UCSD-AML1 (cell line): ENCODE measurements at regions not wholly inside any gene's neighbourhood (a gene's known extent, or its start where the extent isn't known, plus 50 kb on each side); places are given as distances from the start of the nearest gene placed in this dataset.

Experiments
- DNase-seq: peaks from one replicate; lab custom pipeline; 2025; ENCODE audit not compliant: unreplicated experiment; lab: John Stamatoyannopoulos, UW

DNA sequence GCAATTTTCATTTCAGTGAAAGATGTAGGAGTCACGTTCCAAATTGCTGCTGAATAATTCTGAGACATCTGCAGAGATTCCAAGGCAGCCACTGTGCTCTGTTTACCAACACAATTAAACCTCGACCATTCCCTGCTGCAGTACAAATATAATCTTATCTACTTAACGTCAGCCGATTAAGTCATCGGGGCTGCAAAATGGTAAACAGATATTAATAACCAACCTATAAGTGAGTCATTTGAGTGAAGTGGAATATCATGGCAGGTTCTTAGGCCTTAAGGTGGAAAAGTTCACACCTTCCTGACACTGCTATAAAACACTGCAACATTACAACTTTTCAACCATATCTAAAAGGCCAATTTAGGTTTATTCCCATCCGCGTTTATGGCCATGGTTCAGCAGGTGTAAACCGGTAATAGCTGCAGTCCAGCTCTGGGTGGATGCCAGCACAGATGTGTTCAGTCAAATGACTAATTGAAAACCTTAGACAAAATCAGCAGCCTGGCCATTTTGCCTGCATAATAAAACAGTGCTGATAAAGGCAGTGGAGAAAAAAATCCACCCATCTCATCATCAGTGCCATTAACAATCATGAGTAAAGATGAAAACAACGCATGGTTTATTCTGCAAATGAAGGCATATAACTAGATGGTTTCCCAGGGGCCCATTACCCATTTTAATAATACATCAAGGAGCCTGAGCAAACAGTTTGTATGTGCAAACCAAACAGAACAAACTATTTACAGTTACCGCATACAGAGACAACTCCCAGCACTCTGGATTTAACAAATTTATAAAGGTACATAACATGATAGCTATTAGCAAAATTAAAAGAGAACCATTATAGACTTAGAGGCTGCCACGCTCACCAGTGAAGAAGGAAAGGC, 202.9 kb upstream of the IRX3 start:
- no peak for DNase-seq

- DNase-seq, result no peak
Measured at GRCh38 chr16:54488729-54489128, 202.1 kb upstream of the IRX3 start.

- no peak for DNase-seq
Measured at GRCh38 chr16:54487933-54488332, 201.3 kb upstream of the IRX3 start.

DNA sequence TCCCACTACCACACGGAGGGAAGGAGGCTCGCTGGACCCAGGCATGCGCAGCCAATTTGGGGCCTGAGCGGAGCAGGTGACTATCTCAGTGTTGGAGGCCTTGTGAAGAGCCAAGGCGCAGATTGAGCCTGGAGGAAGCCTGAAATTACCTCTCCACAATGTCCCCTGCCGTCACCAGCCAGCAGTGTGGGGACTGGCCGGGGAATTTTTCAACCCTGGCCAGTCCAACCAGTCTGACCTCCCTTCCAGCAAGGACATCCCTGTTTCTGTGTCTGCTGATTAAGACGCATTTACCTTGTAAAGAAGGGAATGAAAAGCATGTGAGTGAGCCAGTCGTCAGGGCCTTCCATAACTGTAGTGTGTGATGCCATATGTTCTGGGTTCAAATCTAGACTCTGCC, 198.1 kb upstream of the IRX3 start:
- no peak for DNase-seq

DNA sequence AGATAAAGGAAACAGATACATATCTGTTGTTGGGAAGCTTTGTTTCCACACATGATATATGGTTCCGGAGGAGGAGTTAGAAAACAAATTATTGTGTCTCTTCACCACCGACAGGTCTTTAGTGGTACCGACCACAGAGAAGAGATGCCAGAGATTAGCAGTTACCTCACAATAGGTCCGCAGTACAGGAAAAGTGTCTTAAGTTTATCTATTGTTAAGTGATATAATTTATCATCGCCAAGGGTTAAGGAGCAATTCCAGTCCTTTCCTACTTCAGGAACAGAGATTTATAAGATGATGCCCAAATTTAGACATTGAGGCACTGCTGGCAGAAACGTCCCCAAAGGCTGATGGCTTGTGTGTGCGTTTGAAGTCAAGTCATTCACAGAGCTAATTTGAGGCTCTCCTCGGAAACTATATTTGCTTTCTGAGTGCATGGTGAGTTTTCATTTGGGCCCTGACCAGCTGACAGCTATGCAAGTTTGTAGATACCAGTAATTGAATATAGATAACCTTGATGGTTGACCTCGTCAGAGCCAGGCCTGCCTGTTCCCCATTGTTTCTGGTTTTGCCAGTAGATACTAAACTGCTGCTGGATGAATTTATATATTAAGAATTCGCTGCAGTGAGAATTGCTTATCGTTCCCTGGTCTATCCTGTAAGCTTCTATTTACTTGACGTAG, 196.4 kb upstream of the IRX3 start:
- no peak for DNase-seq

DNA sequence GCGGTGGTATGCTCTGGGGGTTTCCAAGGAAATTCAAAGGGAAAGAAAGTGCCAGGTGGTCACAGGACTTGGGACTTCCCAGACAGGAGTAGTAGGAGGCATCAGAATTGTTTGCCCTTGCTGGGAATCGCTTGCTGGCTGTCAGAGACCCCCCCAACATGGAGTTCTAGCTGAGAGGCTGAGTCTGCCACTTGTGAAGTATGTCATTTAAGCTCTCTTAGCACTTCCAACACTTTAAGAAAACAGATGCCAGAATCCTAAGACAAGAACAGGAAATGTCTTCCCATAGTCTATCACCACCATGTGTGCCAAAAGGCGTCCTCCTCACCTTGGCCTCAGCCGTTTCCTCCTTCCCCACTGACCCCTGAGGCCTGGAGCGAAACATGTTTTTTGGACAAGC, 193.8 kb upstream of the IRX3 start:
- no peak for DNase-seq

DNA sequence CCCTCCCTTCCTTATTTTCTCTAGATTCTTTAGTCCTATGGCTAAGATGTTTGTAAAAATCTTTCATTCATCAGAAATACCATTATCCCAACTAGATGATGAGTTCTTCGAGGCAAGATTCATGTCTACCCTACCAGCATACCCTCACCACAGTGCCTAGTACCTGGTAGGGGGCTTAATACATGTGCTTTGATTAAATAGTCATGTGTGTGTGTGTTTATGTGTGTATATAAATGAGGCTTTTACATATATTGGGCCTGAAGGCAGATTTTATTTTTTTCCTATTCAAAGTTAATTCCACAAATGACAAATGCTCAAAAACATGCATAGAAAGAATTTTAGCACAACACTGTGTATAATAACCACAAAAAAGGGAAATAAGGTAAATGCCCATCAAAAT, 193.0 kb upstream of the IRX3 start:
- DNase-seq, result no peak

DNA sequence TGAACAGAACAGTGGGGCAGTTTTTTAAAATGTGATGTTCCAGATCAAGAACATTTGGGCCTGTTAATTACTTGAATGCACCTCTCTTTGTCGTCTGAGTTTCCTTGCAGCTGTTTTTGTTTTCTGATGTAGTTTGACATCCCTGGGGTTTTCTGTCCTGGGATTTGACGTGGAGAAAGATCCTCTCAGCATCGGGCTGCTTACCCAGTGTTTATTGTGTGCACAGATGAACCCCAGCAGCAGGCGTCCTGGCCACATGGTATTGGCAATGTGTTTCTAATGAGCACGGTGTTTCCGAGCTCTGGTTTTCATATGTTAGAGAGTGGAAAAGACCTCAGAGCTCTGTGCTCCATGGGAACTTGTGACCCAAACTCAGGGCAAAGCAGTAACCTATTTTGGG, 191.1 kb upstream of the IRX3 start:
- DNase-seq, result no peak

DNA sequence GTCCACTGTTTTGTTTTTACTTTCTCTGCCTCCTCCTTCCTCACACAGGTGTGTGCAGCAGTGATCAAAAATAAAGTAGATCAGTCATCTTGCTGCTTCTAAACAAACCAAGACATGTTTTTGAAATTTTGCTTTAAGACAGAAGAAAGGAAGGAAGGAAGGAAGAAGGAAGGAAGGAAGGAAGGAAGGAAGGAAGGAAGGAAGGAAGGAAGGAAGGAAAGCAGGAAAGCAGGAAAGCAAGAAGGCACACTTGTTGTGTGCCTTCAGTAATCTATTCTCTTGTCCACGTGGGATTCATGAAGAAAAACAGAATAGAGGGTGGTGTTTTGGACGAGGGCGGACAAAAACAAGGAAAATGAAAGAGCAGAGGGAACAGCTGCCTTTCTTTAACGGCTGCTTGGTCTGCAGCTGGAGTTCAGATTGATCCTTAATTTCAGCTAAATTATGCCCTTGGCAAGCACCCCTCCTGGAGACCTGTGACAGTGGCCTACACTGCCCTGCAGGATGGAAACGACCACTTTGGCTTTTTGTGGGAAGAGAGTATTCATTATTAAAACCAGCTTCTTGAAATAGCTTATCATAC, 188.5 kb upstream of the IRX3 start:
- no peak for DNase-seq

GRCh38 chr16:54473226-54473993, 186.8 kb upstream of the IRX3 start:
- no peak for DNase-seq

DNA sequence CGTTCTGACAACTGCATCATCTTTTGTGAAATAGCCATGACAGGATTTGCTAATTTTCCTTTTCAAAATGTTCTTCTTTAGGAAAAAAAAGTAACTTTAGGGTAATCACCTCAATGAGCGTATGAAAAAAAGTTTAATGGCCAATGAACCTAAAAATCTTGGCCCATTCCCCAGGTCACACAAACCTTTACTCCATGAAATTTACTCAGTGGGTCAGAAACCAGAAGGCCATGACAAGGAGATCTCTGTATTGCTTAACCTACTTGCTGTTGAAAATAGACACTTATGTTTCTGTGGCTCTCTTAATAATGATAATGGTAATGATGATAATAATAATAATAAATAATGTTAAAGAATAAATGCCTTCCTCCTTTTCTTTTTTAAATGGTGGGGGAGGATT, 180.8 kb upstream of the IRX3 start:
- DNase-seq, result no peak

- no peak for DNase-seq
Measured at GRCh38 chr16:54466233-54466632, 179.6 kb upstream of the IRX3 start.

DNA sequence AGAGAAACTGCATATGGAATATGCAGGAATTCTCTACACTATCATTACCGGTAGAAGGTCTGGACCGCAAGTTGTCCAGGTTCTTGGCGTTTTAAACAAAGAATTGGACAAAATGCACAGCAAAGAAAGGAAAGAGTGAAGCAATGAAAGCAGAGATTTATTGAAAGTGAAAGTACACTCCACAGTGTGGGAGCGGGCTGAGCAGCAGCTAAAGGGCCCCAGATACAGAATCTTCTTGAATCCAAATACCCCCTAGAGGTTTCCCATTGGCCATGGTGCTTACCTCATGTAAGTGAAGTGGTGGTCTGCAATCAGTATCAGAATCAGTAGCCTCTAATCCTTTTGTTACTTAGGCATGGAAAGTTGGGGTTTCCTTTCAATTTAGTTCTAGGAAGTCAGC, 178.5 kb upstream of the IRX3 start:
- DNase-seq, result no peak

DNA sequence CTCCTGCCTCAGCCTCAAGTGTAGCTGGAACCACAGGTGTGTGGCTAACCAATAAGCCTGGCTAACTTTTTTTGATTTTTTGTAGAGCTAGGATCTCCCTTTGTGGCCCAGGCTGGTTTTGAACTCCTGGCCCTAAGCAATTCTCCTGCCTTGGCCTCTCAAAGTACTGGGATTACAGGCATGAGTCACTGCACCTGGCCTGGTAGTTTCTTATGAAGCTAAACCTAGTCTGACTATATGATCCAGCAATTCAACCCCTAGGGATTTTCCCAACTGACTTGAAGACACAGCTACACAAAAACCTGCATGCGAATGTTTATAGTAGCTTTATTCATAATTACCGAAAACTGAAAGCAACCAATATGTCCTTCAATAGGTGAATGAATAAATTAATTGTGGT, 176.2 kb upstream of the IRX3 start:
- DNase-seq, result no peak

- DNase-seq, result no peak
Measured at GRCh38 chr16:54462151-54462651, 175.6 kb upstream of the IRX3 start.

DNA sequence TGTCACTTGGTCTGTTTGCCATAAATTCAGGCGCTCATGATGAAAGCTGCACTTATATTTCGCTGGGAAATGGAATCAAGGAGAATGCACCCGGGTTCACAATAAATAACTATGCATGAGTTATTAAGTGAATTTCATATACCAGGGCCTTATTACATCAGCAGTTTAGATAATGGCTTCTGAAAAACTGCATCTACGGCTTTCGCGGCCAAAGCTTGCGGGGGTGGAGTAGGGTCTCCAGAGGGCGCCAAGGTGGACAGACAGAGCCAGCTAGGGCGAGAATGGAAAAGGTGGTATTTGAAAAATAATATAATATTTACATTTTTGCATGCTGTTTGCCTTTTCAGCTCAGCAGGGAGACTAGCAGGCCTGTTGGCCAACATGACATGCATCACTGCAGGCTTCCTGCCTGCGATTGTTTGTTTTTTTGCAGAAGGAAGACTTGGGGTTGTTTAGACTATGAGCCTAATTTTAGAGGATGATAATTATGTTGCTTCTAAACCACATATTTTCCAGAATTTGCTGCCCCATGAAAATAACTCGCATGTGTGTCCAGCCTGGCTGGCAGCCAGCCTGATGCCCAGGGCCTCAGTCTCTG, 173.8 kb upstream of the IRX3 start:
- no peak for DNase-seq

DNA sequence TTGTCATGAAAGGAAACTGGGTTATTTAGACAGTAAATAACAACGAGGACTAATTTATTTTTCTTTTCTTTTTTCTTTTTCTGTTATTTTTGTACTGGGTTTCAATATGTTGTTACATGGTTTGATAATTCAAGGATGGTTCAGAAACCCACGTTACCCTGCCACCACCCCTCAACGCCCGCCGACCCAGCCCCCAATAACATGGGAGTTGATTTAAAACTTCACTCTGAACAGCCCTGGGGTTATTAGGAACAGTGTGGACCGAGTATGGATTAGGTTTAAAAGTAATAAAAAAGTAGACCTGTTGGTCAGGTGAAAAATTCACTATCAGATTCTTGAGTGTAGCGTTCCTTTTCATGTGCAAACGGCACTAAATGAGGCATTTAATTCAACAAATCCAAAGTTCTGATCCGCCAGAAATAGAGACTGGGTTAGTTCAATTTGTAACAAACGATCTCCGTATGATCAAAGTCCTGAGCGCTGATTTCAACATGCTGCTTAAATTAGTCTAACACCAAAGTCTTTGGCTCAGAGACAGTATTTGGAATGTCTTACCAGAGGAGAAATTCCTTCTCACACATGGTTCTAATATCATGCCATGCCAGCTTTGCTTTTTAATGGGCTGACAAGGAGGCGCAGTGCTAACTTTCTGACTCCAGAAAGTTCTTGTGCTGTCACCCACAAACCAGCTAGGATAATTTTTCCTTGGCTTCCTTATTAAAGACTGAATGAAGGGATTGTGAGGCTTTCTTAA, 173.1 kb upstream of the IRX3 start:
- no peak for DNase-seq

GRCh38 chr16:54458923-54459322, 172.3 kb upstream of the IRX3 start:
- DNase-seq, result no peak

DNA sequence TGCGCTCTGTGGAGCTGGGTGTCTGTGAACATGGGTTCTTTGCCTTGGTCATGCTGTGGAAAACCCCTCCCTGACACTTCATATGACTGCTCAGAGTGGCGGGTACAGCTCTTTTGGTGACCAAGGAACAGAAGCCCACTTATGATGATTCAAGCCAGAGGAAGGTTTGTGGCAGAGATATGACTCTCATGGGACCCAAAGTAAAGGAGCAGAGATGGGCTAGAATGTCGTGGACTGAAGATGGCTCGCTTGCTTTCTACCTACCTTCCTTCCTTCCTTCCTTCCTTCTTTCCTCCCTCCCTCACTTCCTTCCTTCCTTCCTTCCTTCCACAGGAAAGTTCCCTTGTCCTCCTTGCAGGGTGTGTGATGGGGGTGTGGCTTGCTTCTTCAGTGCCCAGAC, 169.7 kb upstream of the IRX3 start:
- DNase-seq, result no peak

GRCh38 chr16:54455030-54455725, 168.6 kb upstream of the IRX3 start:
- DNase-seq, result no peak
